ENCODE measurements at regions not wholly inside any gene's neighbourhood (a gene's known extent, or its start where the extent isn't known, plus 50 kb on each side); places are given as distances from the start of the nearest gene placed in this dataset.
A peak's percentile ranks its signal among the peaks of the same experiment; 100 is the strongest.

DNA sequence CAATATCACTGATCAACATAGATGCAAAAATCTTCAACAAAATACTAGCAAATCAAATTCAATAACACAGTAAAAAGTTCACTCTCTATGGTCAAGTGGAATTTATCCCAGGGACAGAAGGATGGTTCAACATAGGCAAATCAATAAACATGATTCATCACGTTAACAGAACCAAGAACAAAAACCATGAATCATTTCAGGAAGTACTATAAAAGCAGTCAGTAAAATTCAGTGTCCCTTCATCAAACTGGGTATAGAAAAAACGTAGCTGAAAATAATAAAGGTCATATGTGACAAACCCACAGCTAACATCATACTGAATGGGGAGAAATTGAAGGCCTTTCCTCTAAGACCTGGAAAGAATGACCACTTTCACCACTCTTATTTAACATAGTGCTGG lies 172.1 kb downstream of the POLR2M start:
- Histone ChIP-seq H3K27me3 (ENCODE audit: control insufficient read depth in 4 of 4, insufficient read depth in 4 of 4, low read length in 3 of 4) (no peaks in the 10 kb centered on the region), H3K4me1 (ENCODE audit: control insufficient read depth in 4 of 4, insufficient read depth in 4 of 4, low read length in 3 of 4) (no peaks in the 10 kb centered on the region), H3K4me3 (ENCODE audit: low read depth in 1 of 3, low read length in 3 of 3) (no peak overlapping the region), H3K36me3 (ENCODE audit: control insufficient read depth in 4 of 4, insufficient read depth in 3 of 4, low read depth in 1 of 4, low read length in 3 of 4) (no peaks in the 10 kb centered on the region), H3K9ac (ENCODE audit: low read depth in 1 of 2, low read length in 2 of 2) (no peak overlapping the region), H3K27ac (ENCODE audit: low read depth in 1 of 2, low read length in 2 of 2) (no peak overlapping the region), H3K9me3 (ENCODE audit: control insufficient read depth in 4 of 4, low read length in 3 of 4) (peaks cover 0 to 3% (median 0%) of the 10 kb centered on the region in 4 donors)
- DNase-seq (ENCODE audit: low spot score) = no peak
- TF ChIP-seq HNF4G (IDR thresholded peaks at IDR 0.05) (no peak), CTCF (IDR thresholded peaks at IDR 0.05; ENCODE audit: low read depth, low read length, missing input control) (no peak), REST (IDR thresholded peaks at IDR 0.05) (no peak), YY1 (IDR thresholded peaks at IDR 0.05) (no peak), ATF3 (IDR thresholded peaks at IDR 0.05) (no peak), NR2F2 (IDR thresholded peaks at IDR 0.05) (no peak), HNF4A (conservative IDR thresholded peaks at IDR 0.05) (peak; percentile 30 to 88), RXRA (IDR thresholded peaks at IDR 0.05) (peak in 1 of 2 donors; percentile 34), SP1 (IDR thresholded peaks at IDR 0.05) (no peak), ZBTB33 (IDR thresholded peaks at IDR 0.05) (peak; percentile 34), TAF1 (conservative IDR thresholded peaks at IDR 0.05) (no peak), FOXA2 (IDR thresholded peaks at IDR 0.05) (peak; percentile 23), FOXA1 (IDR thresholded peaks at IDR 0.05) (no peak), GABPA (IDR thresholded peaks at IDR 0.05 in 1 of 2, conservative IDR thresholded peaks at IDR 0.05 in 1 of 2) (no peak), JUND (IDR thresholded peaks at IDR 0.05) (peak; percentile 52 to 88), EGR1 (IDR thresholded peaks at IDR 0.05; ENCODE audit: low read depth in 2 of 2) (no peak), RAD21 (IDR thresholded peaks at IDR 0.05) (no peak)
- TF ChIP-seq, protein P1, sequence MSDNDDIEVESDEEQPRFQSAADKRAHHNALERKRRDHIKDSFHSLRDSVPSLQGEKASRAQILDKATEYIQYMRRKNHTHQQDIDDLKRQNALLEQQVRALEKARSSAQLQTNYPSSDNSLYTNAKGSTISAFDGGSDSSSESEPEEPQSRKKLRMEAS (IDR thresholded peaks at IDR 0.05) = peak; percentile 25
- WGBS = 40% methylated on average over 2 of the region's 2 CpGs

Measured in liver (tissue), 8 donors.